ENCODE measurements at regions not wholly inside any gene's neighbourhood (a gene's known extent, or its start where the extent isn't known, plus 50 kb on each side); places are given as distances from the start of the nearest gene placed in this dataset.

GRCh38 chrX:114127411-114128025 lies 456.4 kb upstream of the HTR2C start:
- Histone ChIP-seq H3K4me2 (ENCODE audit: low read length) (no peak overlapping the region), H3K4me1 (ENCODE audit: control insufficient read depth, low read depth, low read length) (no peaks in the 10 kb centered on the region), H3K79me2 (ENCODE audit: control insufficient read depth, insufficient read depth, low read length) (no peaks in the 10 kb centered on the region), H3K27me3 (ENCODE audit: insufficient read depth, low read length, poor library complexity) (no peaks in the 10 kb centered on the region), H2BK5ac (ENCODE audit: low read length) (no peak overlapping the region), H2BK15ac (replicated peaks; ENCODE audit: low read depth) (no peak overlapping the region), H3K23ac (ENCODE audit: low read length) (no peak overlapping the region), H3K4ac (ENCODE audit: low read depth, low read length) (no peak overlapping the region), H4K5ac (ENCODE audit: low read length) (no peak overlapping the region), H3K9ac (ENCODE audit: low read length) (no peak overlapping the region), H2AK5ac (ENCODE audit: low read length) (no peak overlapping the region), H3K79me1 (ENCODE audit: low read length) (no peaks in the 10 kb centered on the region), H3K27ac (ENCODE audit: low read depth, low read length) (no peak overlapping the region), H3K18ac (ENCODE audit: low read length) (no peak overlapping the region), H2BK120ac (ENCODE audit: low read depth, low read length) (no peak overlapping the region), H3K36me3 (ENCODE audit: control insufficient read depth, insufficient read depth, low read length) (no peaks in the 10 kb centered on the region), H3K56ac (ENCODE audit: low read length) (no peak overlapping the region), H3K4me3 (ENCODE audit: low read length) (no peak overlapping the region), H4K8ac (ENCODE audit: low read depth, low read length) (no peak overlapping the region)
- WGBS (ENCODE audit: extremely low coverage, insufficient coverage, low lambda C conversion rate): no CpG with 5 or more reads among the region's 13 CpGs
- DNase-seq: peak; percentile 25

- Histone ChIP-seq H4K5ac (ENCODE audit: low read length) (no peak overlapping the region), H4K8ac (ENCODE audit: low read depth, low read length) (no peak overlapping the region), H3K56ac (ENCODE audit: low read length) (no peak overlapping the region), H3K27me3 (ENCODE audit: insufficient read depth, low read length, poor library complexity) (no peaks in the 10 kb centered on the region), H3K4me3 (ENCODE audit: low read length) (no peak overlapping the region), H3K4me1 (ENCODE audit: control insufficient read depth, low read depth, low read length) (no peaks in the 10 kb centered on the region), H2BK120ac (ENCODE audit: low read depth, low read length) (no peak overlapping the region), H3K18ac (ENCODE audit: low read length) (no peak overlapping the region), H3K4me2 (ENCODE audit: low read length) (no peak overlapping the region), H3K23ac (ENCODE audit: low read length) (no peak overlapping the region), H2AK5ac (ENCODE audit: low read length) (no peak overlapping the region), H3K4ac (ENCODE audit: low read depth, low read length) (no peak overlapping the region), H3K9ac (ENCODE audit: low read length) (no peak overlapping the region), H3K79me2 (ENCODE audit: control insufficient read depth, insufficient read depth, low read length) (no peaks in the 10 kb centered on the region), H3K79me1 (ENCODE audit: low read length) (no peaks in the 10 kb centered on the region), H2BK15ac (replicated peaks; ENCODE audit: low read depth) (no peak overlapping the region), H2BK5ac (ENCODE audit: low read length) (no peak overlapping the region), H3K27ac (ENCODE audit: low read depth, low read length) (no peak overlapping the region), H3K36me3 (ENCODE audit: control insufficient read depth, insufficient read depth, low read length) (no peaks in the 10 kb centered on the region)
- WGBS (ENCODE audit: extremely low coverage, insufficient coverage, low lambda C conversion rate): no CpG with 5 or more reads among the region's 5 CpGs
- no peak for DNase-seq
Measured at GRCh38 chrX:114127005-114127404, 456.9 kb upstream of the HTR2C start.

GRCh38 chrX:114101081-114101480 lies 482.8 kb upstream of the HTR2C start:
- Histone ChIP-seq H3K27ac (ENCODE audit: low read depth, low read length) (no peak overlapping the region), H3K27me3 (ENCODE audit: insufficient read depth, low read length, poor library complexity) (no peaks in the 10 kb centered on the region), H3K79me1 (ENCODE audit: low read length) (no peaks in the 10 kb centered on the region), H3K9ac (ENCODE audit: low read length) (no peak overlapping the region), H3K18ac (ENCODE audit: low read length) (no peak overlapping the region), H3K4me1 (ENCODE audit: control insufficient read depth, low read depth, low read length) (no peaks in the 10 kb centered on the region), H3K79me2 (ENCODE audit: control insufficient read depth, insufficient read depth, low read length) (no peaks in the 10 kb centered on the region), H2AK5ac (ENCODE audit: low read length) (no peak overlapping the region), H4K5ac (ENCODE audit: low read length) (no peak overlapping the region), H3K4me2 (ENCODE audit: low read length) (no peak overlapping the region), H3K23ac (ENCODE audit: low read length) (no peak overlapping the region), H3K56ac (ENCODE audit: low read length) (no peak overlapping the region), H3K36me3 (ENCODE audit: control insufficient read depth, insufficient read depth, low read length) (no peaks in the 10 kb centered on the region), H4K8ac (ENCODE audit: low read depth, low read length) (no peak overlapping the region), H3K4ac (ENCODE audit: low read depth, low read length) (no peak overlapping the region), H2BK120ac (ENCODE audit: low read depth, low read length) (no peak overlapping the region), H2BK15ac (replicated peaks; ENCODE audit: low read depth) (no peak overlapping the region), H2BK5ac (ENCODE audit: low read length) (no peak overlapping the region), H3K4me3 (ENCODE audit: low read length) (no peak overlapping the region)
- DNase-seq: no peak
- no CpG with 5 or more reads among the region's 3 CpGs for WGBS (ENCODE audit: extremely low coverage, insufficient coverage, low lambda C conversion rate)

GRCh38 chrX:114097866-114098265 lies 486.0 kb upstream of the HTR2C start:
- Histone ChIP-seq H4K5ac (ENCODE audit: low read length) (no peak overlapping the region), H3K79me2 (ENCODE audit: control insufficient read depth, insufficient read depth, low read length) (no peaks in the 10 kb centered on the region), H3K9ac (ENCODE audit: low read length) (no peak overlapping the region), H3K4ac (ENCODE audit: low read depth, low read length) (no peak overlapping the region), H3K18ac (ENCODE audit: low read length) (no peak overlapping the region), H3K36me3 (ENCODE audit: control insufficient read depth, insufficient read depth, low read length) (no peaks in the 10 kb centered on the region), H2AK5ac (ENCODE audit: low read length) (no peak overlapping the region), H3K4me3 (ENCODE audit: low read length) (no peak overlapping the region), H3K27ac (ENCODE audit: low read depth, low read length) (no peak overlapping the region), H2BK120ac (ENCODE audit: low read depth, low read length) (no peak overlapping the region), H3K27me3 (ENCODE audit: insufficient read depth, low read length, poor library complexity) (no peaks in the 10 kb centered on the region), H3K79me1 (ENCODE audit: low read length) (no peaks in the 10 kb centered on the region), H3K4me2 (ENCODE audit: low read length) (no peak overlapping the region), H3K23ac (ENCODE audit: low read length) (no peak overlapping the region), H2BK5ac (ENCODE audit: low read length) (no peak overlapping the region), H3K4me1 (ENCODE audit: control insufficient read depth, low read depth, low read length) (no peaks in the 10 kb centered on the region), H2BK15ac (replicated peaks; ENCODE audit: low read depth) (no peak overlapping the region), H3K56ac (ENCODE audit: low read length) (no peak overlapping the region), H4K8ac (ENCODE audit: low read depth, low read length) (no peak overlapping the region)
- peak; percentile 76 for DNase-seq
- WGBS (ENCODE audit: extremely low coverage, insufficient coverage, low lambda C conversion rate): no CpG with 5 or more reads among the region's 2 CpGs

GRCh38 chrX:114097427-114097826 lies 486.5 kb upstream of the HTR2C start:
- no peaks in the 10 kb centered on the region for H3K4me1 ChIP-seq (ENCODE audit: control insufficient read depth, low read depth, low read length)
- peak; percentile 46 for DNase-seq
- no CpG with 5 or more reads among the region's 1 CpG for WGBS (ENCODE audit: extremely low coverage, insufficient coverage, low lambda C conversion rate)

GRCh38 chrX:114095789-114096188 lies 488.1 kb upstream of the HTR2C start:
- H3K79me1 ChIP-seq (ENCODE audit: low read length): no peaks in the 10 kb centered on the region
- H4K8ac ChIP-seq (ENCODE audit: low read depth, low read length): no peak overlapping the region
- no peak overlapping the region for H3K4me3 ChIP-seq (ENCODE audit: low read length)
- H2BK120ac ChIP-seq (ENCODE audit: low read depth, low read length): no peak overlapping the region
- H3K79me2 ChIP-seq (ENCODE audit: control insufficient read depth, insufficient read depth, low read length): no peaks in the 10 kb centered on the region
- no peak for DNase-seq
- no peak overlapping the region for H4K5ac ChIP-seq (ENCODE audit: low read length)
- no peak overlapping the region for H3K18ac ChIP-seq (ENCODE audit: low read length)
- H3K4me2 ChIP-seq (ENCODE audit: low read length): no peak overlapping the region
- H3K56ac ChIP-seq (ENCODE audit: low read length): no peak overlapping the region
- H3K23ac ChIP-seq (ENCODE audit: low read length): no peak overlapping the region
- no peak overlapping the region for H3K4ac ChIP-seq (ENCODE audit: low read depth, low read length)
- WGBS (ENCODE audit: extremely low coverage, insufficient coverage, low lambda C conversion rate): no CpG with 5 or more reads among the region's 3 CpGs
- H3K4me1 ChIP-seq (ENCODE audit: control insufficient read depth, low read depth, low read length): no peaks in the 10 kb centered on the region
- no peak overlapping the region for H2BK15ac ChIP-seq (replicated peaks; ENCODE audit: low read depth)
- no peaks in the 10 kb centered on the region for H3K36me3 ChIP-seq (ENCODE audit: control insufficient read depth, insufficient read depth, low read length)
- H3K27ac ChIP-seq (ENCODE audit: low read depth, low read length): no peak overlapping the region
- H2AK5ac ChIP-seq (ENCODE audit: low read length): no peak overlapping the region
- no peaks in the 10 kb centered on the region for H3K27me3 ChIP-seq (ENCODE audit: insufficient read depth, low read length, poor library complexity)
- H3K9ac ChIP-seq (ENCODE audit: low read length): no peak overlapping the region
- H2BK5ac ChIP-seq (ENCODE audit: low read length): no peak overlapping the region

More at GRCh38 chrX:114097427-114097826, 486.5 kb upstream of the HTR2C start:
- H2BK120ac ChIP-seq (ENCODE audit: low read depth, low read length): no peak overlapping the region
- H3K4ac ChIP-seq (ENCODE audit: low read depth, low read length): no peak overlapping the region
- no peak overlapping the region for H3K23ac ChIP-seq (ENCODE audit: low read length)
- no peak overlapping the region for H3K4me2 ChIP-seq (ENCODE audit: low read length)
- H4K8ac ChIP-seq (ENCODE audit: low read depth, low read length): no peak overlapping the region
- H3K56ac ChIP-seq (ENCODE audit: low read length): no peak overlapping the region
- H3K4me3 ChIP-seq (ENCODE audit: low read length): no peak overlapping the region
- H2BK15ac ChIP-seq (replicated peaks; ENCODE audit: low read depth): no peak overlapping the region
- H3K36me3 ChIP-seq (ENCODE audit: control insufficient read depth, insufficient read depth, low read length): no peaks in the 10 kb centered on the region
- H4K5ac ChIP-seq (ENCODE audit: low read length): no peak overlapping the region
- H3K9ac ChIP-seq (ENCODE audit: low read length): no peak overlapping the region
- no peak overlapping the region for H2BK5ac ChIP-seq (ENCODE audit: low read length)
- no peaks in the 10 kb centered on the region for H3K27me3 ChIP-seq (ENCODE audit: insufficient read depth, low read length, poor library complexity)
- H3K79me2 ChIP-seq (ENCODE audit: control insufficient read depth, insufficient read depth, low read length): no peaks in the 10 kb centered on the region
- H3K18ac ChIP-seq (ENCODE audit: low read length): no peak overlapping the region
- no peak overlapping the region for H2AK5ac ChIP-seq (ENCODE audit: low read length)
- H3K27ac ChIP-seq (ENCODE audit: low read depth, low read length): no peak overlapping the region
- no peaks in the 10 kb centered on the region for H3K79me1 ChIP-seq (ENCODE audit: low read length)

Measured in mesendoderm (in vitro differentiated cells).